PC-3 (cell line): ENCODE measurements at regions not wholly inside any gene's neighbourhood (a gene's known extent, or its start where the extent isn't known, plus 50 kb on each side); places are given as distances from the start of the nearest gene placed in this dataset.

ENCODE experiments used
- EZH2 ChIP-seq: fragments of 300-600 bp; sonication (generic); IDR thresholded peaks from one replicate; pipeline ENCODE4 v1.6.1; 2017; ENCODE audit warnings: antibody characterized with exemption, mild to moderate bottlenecking, low read length; ENCODE audit not compliant: unreplicated experiment
- EZH2phosphoT487 ChIP-seq: fragments of 300-600 bp; sonication (generic); IDR thresholded peaks from 2 replicates; pipeline ENCODE4 v1.6.1; 2018; ENCODE audit warnings: mild to moderate bottlenecking, antibody characterized with exemption, low read length, borderline replicate concordance

DNA sequence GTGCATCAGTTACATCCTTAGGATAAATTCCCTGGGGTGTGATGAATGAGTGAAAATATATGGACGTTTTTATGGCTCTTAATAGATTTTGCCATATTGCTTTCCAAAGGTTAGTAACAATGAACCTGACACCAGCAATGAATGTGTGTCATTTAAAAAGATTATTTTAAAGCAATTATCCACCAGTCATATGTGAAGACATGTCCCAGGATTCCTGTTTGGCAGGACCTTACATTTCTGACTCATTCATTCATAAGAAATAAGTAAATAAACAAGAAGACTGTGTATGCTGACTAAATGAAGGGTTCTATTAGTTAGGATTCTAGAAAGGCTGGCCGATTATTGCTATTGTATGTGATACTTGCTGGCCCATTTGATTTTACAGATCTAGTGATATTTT lies 201.5 kb downstream of the SOX2 start:
- no peak for TF ChIP-seq EZH2
- TF ChIP-seq EZH2phosphoT487: no peak
